Neural progenitor cell (in vitro differentiated cells): ENCODE measurements at regions not wholly inside any gene's neighbourhood (a gene's known extent, or its start where the extent isn't known, plus 50 kb on each side); places are given as distances from the start of the nearest gene placed in this dataset.

Experiments
- EZH2 ChIP-seq: fragments of 200-600 bp; sonication (generic); IDR thresholded peaks from 2 replicates; pipeline ENCODE4 v1.6.1; 2017; ENCODE audit warnings: antibody characterized with exemption, mild to moderate bottlenecking, moderate library complexity
- TF ChIP-seq, protein P1 (sequence below): fragments of 200-600 bp; sonication (generic); IDR thresholded peaks from 2 replicates; pipeline ENCODE4 v1.5.1; 2017; ENCODE audit warnings: antibody characterized with exemption, mild to moderate bottlenecking

DNA sequence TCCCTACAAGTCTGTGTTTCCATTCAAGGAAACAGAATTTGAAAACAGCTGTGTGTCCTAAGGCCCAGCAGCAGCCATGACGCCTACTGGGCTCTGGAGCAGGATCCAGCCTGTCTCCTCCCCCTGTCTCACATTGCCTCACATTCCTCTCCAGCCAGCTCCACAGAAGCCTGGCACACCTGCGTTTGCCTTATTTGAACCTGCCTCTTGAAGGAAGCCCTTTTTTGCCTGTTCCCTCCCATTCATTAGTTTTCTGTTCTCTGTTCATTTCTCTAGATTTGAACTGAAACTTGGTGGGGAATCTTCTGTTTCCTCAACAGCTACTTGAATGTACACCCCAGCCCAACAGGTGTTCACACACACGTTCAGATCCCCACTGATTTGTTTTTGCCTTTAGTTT lies 890.5 kb downstream of the TUSC7 start:
- TF ChIP-seq, protein P1, sequence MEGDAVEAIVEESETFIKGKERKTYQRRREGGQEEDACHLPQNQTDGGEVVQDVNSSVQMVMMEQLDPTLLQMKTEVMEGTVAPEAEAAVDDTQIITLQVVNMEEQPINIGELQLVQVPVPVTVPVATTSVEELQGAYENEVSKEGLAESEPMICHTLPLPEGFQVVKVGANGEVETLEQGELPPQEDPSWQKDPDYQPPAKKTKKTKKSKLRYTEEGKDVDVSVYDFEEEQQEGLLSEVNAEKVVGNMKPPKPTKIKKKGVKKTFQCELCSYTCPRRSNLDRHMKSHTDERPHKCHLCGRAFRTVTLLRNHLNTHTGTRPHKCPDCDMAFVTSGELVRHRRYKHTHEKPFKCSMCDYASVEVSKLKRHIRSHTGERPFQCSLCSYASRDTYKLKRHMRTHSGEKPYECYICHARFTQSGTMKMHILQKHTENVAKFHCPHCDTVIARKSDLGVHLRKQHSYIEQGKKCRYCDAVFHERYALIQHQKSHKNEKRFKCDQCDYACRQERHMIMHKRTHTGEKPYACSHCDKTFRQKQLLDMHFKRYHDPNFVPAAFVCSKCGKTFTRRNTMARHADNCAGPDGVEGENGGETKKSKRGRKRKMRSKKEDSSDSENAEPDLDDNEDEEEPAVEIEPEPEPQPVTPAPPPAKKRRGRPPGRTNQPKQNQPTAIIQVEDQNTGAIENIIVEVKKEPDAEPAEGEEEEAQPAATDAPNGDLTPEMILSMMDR = no peak
- no peak for TF ChIP-seq EZH2
